GM18505 (cell line): ENCODE measurements at regions not wholly inside any gene's neighbourhood (a gene's known extent, or its start where the extent isn't known, plus 50 kb on each side); places are given as distances from the start of the nearest gene placed in this dataset.

Experiments used
- ATAC-seq: cut with Tn5 transposase; IDR thresholded peaks from one replicate; pipeline ENCODE4 v1.9.1; 2021; ENCODE audit not compliant: unreplicated experiment
- POLR2A ChIP-seq: IDR thresholded peaks from 4 replicates; pipeline ENCODE4 v1.6.1; 2011; ENCODE audit warnings: borderline replicate concordance; ENCODE audit not compliant: insufficient read depth, insufficient read length; ENCODE audit errors: extremely low read depth

DNA sequence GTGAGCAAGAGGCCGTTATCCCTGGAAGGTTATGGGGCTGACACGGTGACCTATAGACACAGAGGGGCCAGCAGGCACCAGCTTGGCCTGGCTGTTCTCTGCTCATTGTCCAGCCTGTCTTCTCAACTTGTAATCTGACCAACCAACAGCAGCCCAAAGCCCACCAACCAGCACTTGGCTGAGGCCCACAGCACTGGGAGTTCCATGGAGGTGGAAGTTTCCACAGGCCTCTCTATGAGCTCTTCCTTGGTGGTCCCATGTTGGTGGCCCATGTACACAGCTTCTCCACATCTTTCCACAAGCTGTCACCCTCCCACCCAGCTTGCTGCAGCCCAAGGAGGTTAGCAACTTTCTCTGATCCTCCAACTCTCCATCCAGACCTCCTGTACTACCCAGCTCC, 56.2 kb upstream of the KLHL31 start:
- ATAC-seq: no peak
- no peak for TF ChIP-seq POLR2A

DNA sequence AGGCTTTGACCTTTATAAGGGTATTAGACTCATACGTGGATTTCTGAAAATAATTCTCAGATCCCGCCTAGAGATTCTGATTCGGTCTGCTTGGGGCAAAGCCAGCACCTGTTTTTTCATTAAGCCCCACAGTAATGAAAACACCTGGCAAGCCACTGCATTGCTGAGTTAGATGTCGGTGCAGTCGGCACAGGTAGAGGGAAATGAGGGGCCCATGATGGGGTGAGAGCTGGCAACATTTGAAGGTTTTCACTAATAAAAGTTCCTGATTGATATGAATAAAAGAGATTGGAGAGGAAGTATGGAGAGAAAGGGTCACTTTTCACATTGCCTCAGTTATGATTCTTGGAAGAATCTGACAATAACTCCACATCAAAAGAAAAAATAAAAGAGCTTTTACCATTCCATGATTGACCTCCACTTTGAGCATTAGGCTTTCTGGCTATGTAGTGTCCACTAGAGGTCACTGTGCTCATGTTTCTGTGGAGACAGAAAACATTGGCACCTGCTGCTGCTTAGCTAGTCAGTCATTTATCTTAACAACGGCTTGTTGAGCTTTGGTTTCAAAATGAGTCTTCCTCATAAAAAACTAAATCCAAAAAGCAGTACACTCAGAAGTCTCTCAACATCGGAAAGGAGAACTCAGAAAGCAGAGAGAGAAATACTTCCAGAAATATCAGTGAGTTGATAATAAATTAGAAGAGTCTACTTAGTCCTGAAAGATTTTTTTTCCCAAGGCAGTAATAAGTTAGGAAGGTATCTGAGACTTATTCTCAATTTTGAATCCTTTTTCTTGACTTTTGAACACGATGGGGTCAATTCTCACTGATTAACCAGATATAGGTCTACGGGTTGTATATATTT, 53.3 kb upstream of the KLHL31 start:
- no peak for TF ChIP-seq POLR2A
- peak; percentile 97 for ATAC-seq

DNA sequence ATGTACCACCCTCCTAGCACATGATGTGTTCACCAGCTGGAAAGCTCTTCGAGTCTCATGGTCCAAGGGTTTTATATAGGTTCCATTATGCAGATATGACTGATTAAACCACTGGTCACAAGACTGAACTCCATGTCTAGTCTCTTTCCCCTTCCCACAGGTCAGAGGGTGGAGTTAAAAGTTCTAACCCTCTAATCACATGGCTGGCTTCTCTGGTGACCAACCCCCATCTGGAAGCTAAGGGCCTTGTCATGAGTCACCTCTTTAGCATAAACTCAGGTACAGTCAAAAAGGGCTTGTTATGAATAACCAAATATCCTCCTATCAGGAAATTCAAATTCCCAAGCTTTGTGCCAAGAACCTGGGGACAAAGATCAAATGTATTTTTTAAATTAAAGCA, 52.0 kb upstream of the KLHL31 start:
- no peak for TF ChIP-seq POLR2A
- ATAC-seq: no peak

DNA sequence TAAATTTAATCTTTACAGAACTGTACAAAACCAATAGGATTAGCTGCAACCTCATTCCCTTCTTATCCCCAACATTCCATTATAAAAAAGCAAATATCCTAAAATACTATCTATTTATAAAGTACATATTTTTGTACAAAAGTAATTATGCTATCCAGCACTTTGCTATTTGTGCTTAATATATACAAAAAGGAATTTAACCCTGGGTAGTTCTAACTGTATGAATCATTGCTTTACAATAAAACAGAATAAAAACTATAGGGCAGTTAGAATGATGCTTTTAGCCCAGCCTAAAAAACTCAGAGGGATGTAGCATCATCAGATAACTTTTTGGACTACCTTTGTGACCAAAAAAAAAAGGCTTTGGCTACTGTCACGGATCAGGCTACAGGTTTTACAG, 49.9 kb upstream of the KLHL31 start:
- no peak for TF ChIP-seq POLR2A
- no peak for ATAC-seq
